Karpas-422 (cell line): ENCODE measurements at regions not wholly inside any gene's neighbourhood (a gene's known extent, or its start where the extent isn't known, plus 50 kb on each side); places are given as distances from the start of the nearest gene placed in this dataset.

ENCODE experiments used
- DNase-seq: peaks from one replicate; pipeline ENCODE4 v3.0.0-alpha.2; 2015
- H2AFZ ChIP-seq: fragments of 200-600 bp; sonication (generic); 2 replicates; pipeline ENCODE4 v1.6.1; 2014; ENCODE audit warnings: antibody characterized with exemption, low read length, mixed read lengths
- H3K27ac ChIP-seq: fragments of 200-600 bp; sonication (generic); 2 replicates; pipeline ENCODE4 v1.5.1; 2014; ENCODE audit warnings: mild to moderate bottlenecking, low read length, moderate library complexity
- H3K27me3 ChIP-seq: fragments of 200-600 bp; sonication (generic); 2 replicates; pipeline ENCODE4 v1.6.1; 2014; ENCODE audit warnings: low read length, mixed read lengths
- H3K36me3 ChIP-seq: fragments of 200-600 bp; sonication (generic); 2 replicates; pipeline ENCODE4 v1.6.1; 2014; ENCODE audit warnings: low read length, mixed read lengths; ENCODE audit not compliant: insufficient read depth
- H3K4me1 ChIP-seq: fragments of 200-600 bp; sonication (generic); 2 replicates; pipeline ENCODE4 v1.6.1; 2014; ENCODE audit warnings: mild to moderate bottlenecking, low read length, mixed read lengths
- H3K4me2 ChIP-seq: fragments of 200-600 bp; sonication (generic); 2 replicates; pipeline ENCODE4 v1.6.1; 2014; ENCODE audit warnings: low read length, low read depth, mild to moderate bottlenecking; ENCODE audit not compliant: poor library complexity, severe bottlenecking
- H3K4me3 ChIP-seq: fragments of 200-600 bp; sonication (generic); 2 replicates; pipeline ENCODE4 v1.5.1; 2014; ENCODE audit warnings: mild to moderate bottlenecking, antibody characterized with exemption, low read length, mixed read lengths
- H3K79me2 ChIP-seq: fragments of 200-600 bp; sonication (generic); 2 replicates; pipeline ENCODE4 v1.6.1; 2014; ENCODE audit warnings: mild to moderate bottlenecking, low read length, mixed read lengths
- H3K9ac ChIP-seq: fragments of 200-600 bp; sonication (generic); 2 replicates; pipeline ENCODE4 v1.6.0; 2014; ENCODE audit warnings: low read length
- H3K9me2 ChIP-seq: fragments of 200-600 bp; sonication (generic), shearing (Covaris generic); replicated peaks from 2 replicates; pipeline ENCODE4 v1.6.0; 2014; ENCODE audit warnings: mild to moderate bottlenecking, low read length, moderate library complexity; ENCODE audit not compliant: insufficient read depth
- H3K9me3 ChIP-seq: fragments of 300-700, 200-600 bp; sonication (generic); 2 replicates; pipeline ENCODE4 v1.6.1; 2014; ENCODE audit warnings: low read length, mixed read lengths
- H4K20me1 ChIP-seq: fragments of 200-600 bp; sonication (generic); 2 replicates; pipeline ENCODE4 v1.6.1; 2014; ENCODE audit warnings: mild to moderate bottlenecking, antibody characterized with exemption, low read length, low read depth; ENCODE audit not compliant: insufficient read depth

DNA sequence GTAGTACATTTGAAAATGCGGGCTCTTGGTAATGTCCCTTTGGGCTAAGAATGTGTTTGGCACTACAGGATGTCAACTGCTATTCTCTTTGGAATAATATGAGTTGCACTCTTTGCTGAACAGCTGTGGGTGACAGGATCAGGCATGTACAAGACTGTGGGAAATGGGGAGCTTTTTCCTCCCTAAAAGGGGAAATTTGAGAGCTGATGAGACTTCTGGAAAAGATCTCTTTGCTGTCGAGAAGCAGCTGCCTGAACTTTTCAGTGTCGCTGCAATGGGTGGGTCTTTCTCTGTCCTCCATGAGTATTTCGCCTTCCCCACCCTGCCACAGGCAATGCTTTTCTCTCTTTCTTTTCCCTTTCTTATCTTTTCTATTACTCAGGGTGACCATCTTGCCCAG, 762.2 kb upstream of the GCFC2 start:
- no peaks in the 10 kb centered on the region for H3K9me2 ChIP-seq
- no peaks in the 10 kb centered on the region for H4K20me1 ChIP-seq
- peaks cover 26% of the 10 kb centered on the region for H3K9me3 ChIP-seq
- H3K4me1 ChIP-seq: no peaks in the 10 kb centered on the region
- H3K4me2 ChIP-seq: no peak overlapping the region
- H3K27me3 ChIP-seq: no peaks in the 10 kb centered on the region
- DNase-seq: no peak
- no peak overlapping the region for H3K9ac ChIP-seq
- no peak overlapping the region for H3K27ac ChIP-seq
- no peaks in the 10 kb centered on the region for H3K36me3 ChIP-seq
- no peaks in the 10 kb centered on the region for H3K79me2 ChIP-seq
- no peak overlapping the region for H3K4me3 ChIP-seq
- no peak overlapping the region for H2AFZ ChIP-seq

- Histone ChIP-seq H3K4me2 (no peak overlapping the region), H3K79me2 (no peaks in the 10 kb centered on the region), H3K9me3 (peaks cover 34% of the 10 kb centered on the region), H3K27me3 (no peaks in the 10 kb centered on the region), H2AFZ (no peak overlapping the region), H4K20me1 (no peaks in the 10 kb centered on the region), H3K9ac (no peak overlapping the region), H3K36me3 (no peaks in the 10 kb centered on the region), H3K9me2 (no peaks in the 10 kb centered on the region), H3K4me3 (no peak overlapping the region), H3K27ac (no peak overlapping the region), H3K4me1 (no peaks in the 10 kb centered on the region)
- no peak for DNase-seq
Observed at GRCh38 chr2:76469066-76469465, 758.4 kb upstream of the GCFC2 start.

DNA sequence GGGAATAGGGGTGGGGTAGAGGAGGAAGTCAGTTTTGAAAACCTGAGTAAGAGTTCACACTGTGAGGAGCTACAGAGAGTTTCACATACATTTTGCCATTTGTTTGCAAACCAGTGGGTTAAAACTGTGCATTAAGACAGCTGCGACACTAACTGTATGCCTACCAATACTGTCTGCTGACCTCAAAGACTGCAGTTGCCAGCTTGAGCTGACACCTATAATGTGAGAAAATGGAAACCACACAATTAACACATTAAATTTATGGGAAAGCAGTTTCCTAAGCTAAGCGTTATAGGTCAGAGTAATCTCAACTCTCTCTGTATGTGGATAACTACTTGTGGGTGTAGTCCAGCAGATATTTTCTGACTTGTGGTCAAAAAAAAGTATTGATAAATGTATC, 756.6 kb upstream of the GCFC2 start:
- no peak for DNase-seq
- Histone ChIP-seq H3K4me2 (no peak overlapping the region), H3K27ac (no peak overlapping the region), H3K4me1 (no peaks in the 10 kb centered on the region), H3K9me3 (peaks cover 38% of the 10 kb centered on the region), H3K79me2 (no peaks in the 10 kb centered on the region), H3K9me2 (no peaks in the 10 kb centered on the region), H2AFZ (no peak overlapping the region), H3K36me3 (no peaks in the 10 kb centered on the region), H3K27me3 (no peaks in the 10 kb centered on the region), H3K9ac (no peak overlapping the region), H3K4me3 (no peak overlapping the region), H4K20me1 (no peaks in the 10 kb centered on the region)

DNA sequence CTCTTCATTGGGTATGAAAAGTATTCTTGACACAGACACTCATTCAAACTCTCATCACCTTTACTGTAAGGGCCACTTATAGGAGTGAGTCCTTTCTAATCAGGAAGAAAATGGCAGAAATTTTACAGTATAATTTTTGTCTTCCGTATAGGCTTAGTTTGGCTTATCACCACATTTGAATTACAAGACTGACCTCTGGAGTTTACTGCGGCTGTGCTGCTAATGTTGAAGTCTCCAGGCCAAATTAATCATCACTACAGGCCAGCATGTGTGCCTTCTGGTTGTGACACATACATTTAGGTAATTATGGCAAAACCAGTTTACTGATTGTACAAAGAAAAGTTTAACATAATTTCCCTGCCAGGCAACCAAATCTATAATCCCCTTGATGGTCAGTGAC, 753.6 kb upstream of the GCFC2 start:
- Histone ChIP-seq H3K9ac (no peak overlapping the region), H4K20me1 (no peaks in the 10 kb centered on the region), H3K4me3 (no peak overlapping the region), H3K27ac (no peak overlapping the region), H3K9me3 (peaks cover 47% of the 10 kb centered on the region), H3K4me2 (no peak overlapping the region), H3K9me2 (no peaks in the 10 kb centered on the region), H2AFZ (no peak overlapping the region), H3K4me1 (no peaks in the 10 kb centered on the region), H3K79me2 (no peaks in the 10 kb centered on the region), H3K36me3 (no peaks in the 10 kb centered on the region), H3K27me3 (no peaks in the 10 kb centered on the region)
- DNase-seq: no peak

DNA sequence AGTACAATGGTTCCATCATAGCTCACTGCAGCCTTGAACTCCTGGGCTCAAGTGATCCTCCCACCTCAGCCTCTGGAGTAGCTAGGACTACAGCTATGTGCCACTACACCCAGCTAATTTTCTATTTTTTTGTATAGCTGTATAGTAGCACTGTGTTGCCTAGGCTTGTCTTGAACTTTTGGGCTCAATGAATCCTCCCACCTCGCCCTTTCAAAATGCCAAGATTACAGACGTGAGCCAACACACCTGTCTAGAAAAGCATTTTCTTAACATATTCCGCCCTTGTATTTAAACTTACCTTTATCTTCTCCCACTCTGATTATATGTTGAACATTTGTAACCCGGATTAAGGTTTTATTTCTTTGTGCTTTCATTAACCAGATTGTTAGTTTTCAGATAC, 750.7 kb upstream of the GCFC2 start:
- H3K4me2 ChIP-seq: no peak overlapping the region
- H3K79me2 ChIP-seq: no peaks in the 10 kb centered on the region
- H3K27ac ChIP-seq: no peak overlapping the region
- H4K20me1 ChIP-seq: no peaks in the 10 kb centered on the region
- H3K36me3 ChIP-seq: no peaks in the 10 kb centered on the region
- no peaks in the 10 kb centered on the region for H3K27me3 ChIP-seq
- DNase-seq: no peak
- H2AFZ ChIP-seq: no peak overlapping the region
- no peak overlapping the region for H3K9ac ChIP-seq
- peaks cover 51% of the 10 kb centered on the region for H3K9me3 ChIP-seq
- no peaks in the 10 kb centered on the region for H3K4me1 ChIP-seq
- no peaks in the 10 kb centered on the region for H3K9me2 ChIP-seq
- no peak overlapping the region for H3K4me3 ChIP-seq

DNA sequence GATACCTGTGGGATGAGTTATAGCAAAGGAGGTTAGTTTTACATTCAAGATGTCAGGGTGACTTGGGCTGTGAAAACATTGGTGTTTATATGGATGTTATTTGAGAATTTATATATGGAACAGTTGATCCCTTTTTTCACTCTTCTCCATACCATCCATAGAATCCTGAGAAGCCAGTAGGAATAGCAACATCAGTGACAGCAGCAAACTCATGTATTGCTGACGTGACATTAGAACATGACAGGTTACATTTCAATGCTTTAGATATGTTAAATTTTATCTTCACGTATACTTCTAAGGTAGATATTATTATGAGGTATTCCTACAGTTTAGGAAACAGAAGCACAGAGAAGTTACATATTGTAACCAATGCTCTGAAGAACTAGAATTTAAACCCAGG, 745.2 kb upstream of the GCFC2 start:
- no peaks in the 10 kb centered on the region for H3K4me1 ChIP-seq
- H3K9ac ChIP-seq: no peak overlapping the region
- no peaks in the 10 kb centered on the region for H3K79me2 ChIP-seq
- no peak overlapping the region for H3K27ac ChIP-seq
- H3K36me3 ChIP-seq: no peaks in the 10 kb centered on the region
- no peaks in the 10 kb centered on the region for H3K9me2 ChIP-seq
- H3K4me2 ChIP-seq: no peak overlapping the region
- DNase-seq: no peak
- no peak overlapping the region for H2AFZ ChIP-seq
- no peaks in the 10 kb centered on the region for H3K27me3 ChIP-seq
- H3K4me3 ChIP-seq: no peak overlapping the region
- H3K9me3 ChIP-seq: peaks cover 56% of the 10 kb centered on the region
- no peaks in the 10 kb centered on the region for H4K20me1 ChIP-seq

- no peak overlapping the region for H3K4me2 ChIP-seq
- no peaks in the 10 kb centered on the region for H3K9me2 ChIP-seq
- H3K4me1 ChIP-seq: no peaks in the 10 kb centered on the region
- H3K9me3 ChIP-seq: peaks cover 45% of the 10 kb centered on the region
- no peaks in the 10 kb centered on the region for H3K79me2 ChIP-seq
- no peaks in the 10 kb centered on the region for H3K36me3 ChIP-seq
- H3K27ac ChIP-seq: no peak overlapping the region
- H3K4me3 ChIP-seq: no peak overlapping the region
- no peaks in the 10 kb centered on the region for H3K27me3 ChIP-seq
- no peak overlapping the region for H3K9ac ChIP-seq
- no peaks in the 10 kb centered on the region for H4K20me1 ChIP-seq
- no peak for DNase-seq
- H2AFZ ChIP-seq: no peak overlapping the region
Observed at GRCh38 chr2:76450024-76450475, 739.3 kb upstream of the GCFC2 start.

DNA sequence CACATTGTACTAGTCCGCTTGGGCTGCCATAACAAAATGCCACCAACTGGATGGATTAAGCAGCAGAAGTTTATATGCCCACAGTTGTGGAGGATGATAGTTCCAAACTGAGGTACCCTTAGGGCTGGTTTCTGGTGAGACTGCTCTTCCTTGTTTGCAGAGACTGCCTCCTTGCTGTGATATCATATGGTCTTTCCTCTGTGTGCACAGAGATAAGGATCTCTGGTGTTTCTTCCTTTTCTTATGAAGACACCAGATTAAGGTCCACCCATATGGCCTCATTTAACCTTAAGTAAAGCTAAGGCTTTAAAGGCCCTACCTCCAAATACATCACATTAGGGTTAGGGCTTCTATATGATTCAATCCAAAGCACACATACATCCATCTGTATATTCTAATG, 738.2 kb upstream of the GCFC2 start:
- no peak overlapping the region for H3K4me3 ChIP-seq
- H3K9me3 ChIP-seq: peaks cover 46% of the 10 kb centered on the region
- no peak for DNase-seq
- no peak overlapping the region for H3K9ac ChIP-seq
- no peaks in the 10 kb centered on the region for H4K20me1 ChIP-seq
- no peak overlapping the region for H2AFZ ChIP-seq
- H3K36me3 ChIP-seq: no peaks in the 10 kb centered on the region
- no peaks in the 10 kb centered on the region for H3K9me2 ChIP-seq
- H3K79me2 ChIP-seq: no peaks in the 10 kb centered on the region
- no peaks in the 10 kb centered on the region for H3K27me3 ChIP-seq
- H3K4me2 ChIP-seq: no peak overlapping the region
- H3K27ac ChIP-seq: no peak overlapping the region
- no peaks in the 10 kb centered on the region for H3K4me1 ChIP-seq

- Histone ChIP-seq H3K9me2 (no peaks in the 10 kb centered on the region), H3K4me1 (no peaks in the 10 kb centered on the region), H4K20me1 (no peaks in the 10 kb centered on the region), H3K27ac (no peak overlapping the region), H3K9ac (no peak overlapping the region), H3K36me3 (no peaks in the 10 kb centered on the region), H3K9me3 (peaks cover 40% of the 10 kb centered on the region), H3K4me3 (no peak overlapping the region), H3K4me2 (no peak overlapping the region), H3K27me3 (no peaks in the 10 kb centered on the region), H3K79me2 (no peaks in the 10 kb centered on the region), H2AFZ (no peak overlapping the region)
- DNase-seq: no peak
Observed at GRCh38 chr2:76447294-76447693, 736.6 kb upstream of the GCFC2 start.
